ENCODE measurements at regions not wholly inside any gene's neighbourhood (a gene's known extent, or its start where the extent isn't known, plus 50 kb on each side); places are given as distances from the start of the nearest gene placed in this dataset.
"Not testable (repeated sequence)": the region's sequence is repeated elsewhere in the genome, so short reads cannot be mapped to it uniquely, and the experiment has no call there.

DNA sequence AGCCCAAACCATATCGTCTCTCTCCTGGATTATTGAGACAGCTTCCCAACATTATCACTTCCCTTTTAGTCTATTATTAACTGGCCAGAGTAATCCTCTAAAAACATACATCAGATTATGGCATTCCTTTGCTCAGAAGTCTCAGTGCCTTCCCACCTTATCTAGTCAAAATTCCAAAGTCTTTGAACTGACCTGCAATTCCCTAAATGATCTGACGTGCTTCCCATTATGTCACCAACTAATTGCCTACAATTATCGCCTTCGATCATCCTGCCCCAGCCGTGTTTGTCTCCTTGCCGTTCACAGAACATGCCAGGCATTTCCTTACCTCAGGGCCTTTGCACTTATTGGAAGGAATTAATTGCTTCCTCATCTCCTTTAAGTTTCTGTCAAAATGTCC lies 332.4 kb downstream of the IRS1 start:
- FAIRE-seq, result no peak

- no peak for FAIRE-seq
These were observed 333.0 kb downstream of the IRS1 start for GRCh38 chr2:226466589-226466988.

GRCh38 chr2:226466124-226466523 lies 333.5 kb downstream of the IRS1 start:
- no peak for FAIRE-seq

DNA sequence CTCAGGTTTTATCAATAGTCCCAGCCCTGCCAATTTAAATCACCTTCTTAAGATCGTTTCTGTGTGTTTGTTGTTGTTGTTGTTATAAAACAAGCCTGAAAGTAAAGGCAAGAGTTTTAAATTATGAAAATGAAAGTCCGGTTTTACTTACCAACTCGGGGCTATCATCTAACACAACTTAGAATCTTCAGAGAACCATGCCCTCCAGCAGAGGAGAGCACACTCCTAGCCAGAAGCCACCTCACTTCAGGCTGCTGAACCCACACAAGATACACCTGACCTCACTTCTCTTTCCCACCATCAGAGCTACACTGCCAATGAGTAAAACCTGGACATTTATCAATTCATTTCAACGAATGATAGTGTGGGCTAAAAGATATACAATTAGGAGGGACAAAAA lies 335.2 kb downstream of the IRS1 start:
- no peak for FAIRE-seq

DNA sequence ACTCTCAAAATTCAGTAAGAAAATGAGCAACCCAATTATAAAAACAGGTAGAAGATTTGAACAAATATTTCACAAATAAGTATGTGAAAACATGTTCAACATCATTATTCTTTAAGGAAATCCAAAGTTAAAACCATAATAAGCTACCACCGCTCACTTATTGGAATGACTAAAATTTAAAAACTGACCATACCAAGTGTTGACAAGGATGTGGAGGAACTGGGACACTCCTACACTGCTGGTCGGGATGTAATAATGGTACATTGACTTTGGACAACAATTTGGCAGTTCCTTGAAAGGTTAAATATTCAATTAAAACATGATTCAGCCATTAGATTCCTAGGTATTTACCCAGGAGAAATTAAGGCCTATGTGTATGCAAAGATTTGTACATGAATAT lies 336.5 kb downstream of the IRS1 start:
- FAIRE-seq, result no peak

DNA sequence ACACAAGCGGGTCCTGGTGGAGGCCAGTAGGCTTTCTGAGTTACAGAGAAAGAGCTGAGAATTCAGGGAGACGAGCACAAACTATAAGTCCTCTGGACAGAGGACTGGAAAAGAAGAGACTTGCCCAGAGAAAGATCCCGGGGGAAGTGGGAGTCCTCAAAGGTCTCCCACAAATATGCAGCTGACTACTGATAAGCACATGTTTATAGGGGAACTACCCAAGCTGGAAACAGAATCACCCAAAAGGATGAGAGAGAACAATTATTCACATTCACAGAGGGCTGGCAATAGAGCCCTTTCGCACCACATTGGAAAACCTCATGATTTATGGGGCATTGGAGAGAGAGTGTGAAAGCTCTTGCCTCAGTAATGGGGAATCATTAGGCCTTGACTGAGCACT lies 337.6 kb downstream of the IRS1 start:
- FAIRE-seq, result no peak

DNA sequence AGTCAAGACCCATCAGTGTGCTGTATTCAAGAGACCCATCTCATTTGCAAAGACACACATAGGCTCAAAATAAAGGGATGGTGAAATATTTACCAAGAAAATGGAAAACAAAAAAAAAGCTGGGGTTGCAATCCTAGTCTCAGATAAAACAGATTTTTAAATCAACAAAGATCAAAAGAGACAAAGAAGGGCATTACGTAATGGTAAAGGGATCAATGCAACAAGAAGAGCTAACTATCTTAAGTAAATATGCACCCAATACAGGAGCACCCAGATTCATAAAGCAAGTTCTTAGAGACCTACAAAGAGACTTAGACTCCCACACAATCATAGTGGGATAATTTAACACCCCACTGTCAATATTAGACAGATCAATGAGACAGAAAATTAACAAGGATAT lies 343.5 kb downstream of the IRS1 start:
- FAIRE-seq, result not testable (repeated sequence)

DNA sequence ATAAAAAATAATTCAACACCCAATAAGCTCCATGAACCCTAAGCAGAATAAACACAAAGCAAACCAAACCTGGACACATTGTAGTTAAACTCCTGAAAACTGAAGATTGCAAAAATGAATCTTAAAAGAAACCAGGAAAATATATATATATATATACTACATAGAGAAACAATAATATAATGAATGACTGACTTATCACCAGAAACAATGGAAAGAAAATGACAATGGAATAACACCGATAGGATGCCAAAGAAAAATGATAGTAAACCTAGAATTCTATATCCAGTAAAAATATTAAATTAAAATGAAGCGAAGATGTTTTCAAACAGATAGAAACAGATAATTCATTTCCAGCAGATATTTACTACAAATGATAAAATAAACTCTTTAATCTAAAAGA lies 346.9 kb downstream of the IRS1 start:
- no peak for FAIRE-seq

- FAIRE-seq, result no peak
These were observed 348.1 kb downstream of the IRS1 start for GRCh38 chr2:226451486-226451885.

DNA sequence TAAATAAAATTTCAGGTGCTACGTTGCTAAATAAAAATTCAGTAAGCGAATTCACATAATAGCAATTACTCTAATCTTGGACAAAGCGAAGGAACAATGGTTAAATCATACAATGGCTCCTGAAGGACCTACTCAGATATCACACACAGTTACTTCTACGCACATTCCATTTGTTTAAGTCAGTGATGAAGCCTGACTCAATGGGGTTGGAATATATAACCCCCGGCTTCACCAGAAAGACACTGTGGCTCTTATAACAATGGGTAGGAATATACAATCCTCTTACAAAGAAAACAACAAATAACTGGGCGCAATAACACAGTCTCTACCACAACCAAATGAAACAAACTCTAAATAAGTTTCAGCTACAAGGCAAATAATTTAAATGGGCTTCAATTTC lies 349.5 kb downstream of the IRS1 start:
- FAIRE-seq, result no peak

GRCh38 chr2:226447338-226448300 lies 352.0 kb downstream of the IRS1 start:
- no peak for FAIRE-seq

- no peak for FAIRE-seq
These were observed 353.1 kb downstream of the IRS1 start for GRCh38 chr2:226446406-226447001.

GRCh38 chr2:226445216-226445861 lies 354.3 kb downstream of the IRS1 start:
- FAIRE-seq, result no peak

DNA sequence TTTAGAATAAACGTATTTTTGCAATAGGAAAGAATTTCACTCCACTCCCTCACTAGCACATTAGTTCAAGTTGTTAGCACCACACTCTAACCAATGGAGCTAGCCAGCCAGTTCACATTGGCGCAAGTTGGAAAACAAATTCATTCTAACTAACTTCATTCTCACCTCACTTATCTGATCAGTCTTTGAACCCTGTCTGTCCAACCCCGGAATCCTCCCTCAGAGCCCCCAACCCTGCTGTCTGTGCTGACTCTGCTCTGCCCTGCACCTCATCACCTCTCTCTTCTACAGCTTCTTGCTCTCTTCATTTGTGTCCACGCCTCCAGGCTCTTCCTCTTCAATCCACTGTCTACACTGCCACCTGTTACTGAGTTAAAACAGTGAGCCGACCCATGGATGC lies 356.5 kb downstream of the IRS1 start:
- FAIRE-seq, result no peak

GRCh38 chr2:226440127-226440918 lies 359.3 kb downstream of the IRS1 start:
- FAIRE-seq, result no peak

DNA sequence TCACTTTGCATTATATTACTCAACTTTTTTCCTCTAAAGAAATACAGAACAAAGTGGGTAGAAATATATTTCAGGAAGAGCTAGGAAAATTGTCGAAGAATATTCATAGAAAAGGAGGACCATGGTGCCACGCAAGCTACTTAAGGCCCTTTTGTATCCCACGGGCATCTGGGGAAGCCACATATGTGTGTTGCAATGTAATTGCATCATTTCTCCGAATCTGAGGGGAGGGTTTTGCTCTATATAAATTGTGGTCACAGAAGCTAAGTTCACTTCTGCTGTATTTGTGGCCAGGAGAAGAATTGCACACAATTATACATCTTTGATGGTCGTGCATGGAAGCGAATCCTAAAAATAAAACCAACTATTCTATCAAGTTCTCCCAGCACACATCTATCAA lies 360.3 kb downstream of the IRS1 start:
- FAIRE-seq, result no peak

- no peak for FAIRE-seq
These were observed 364.5 kb downstream of the IRS1 start for GRCh38 chr2:226435146-226435545.

DNA sequence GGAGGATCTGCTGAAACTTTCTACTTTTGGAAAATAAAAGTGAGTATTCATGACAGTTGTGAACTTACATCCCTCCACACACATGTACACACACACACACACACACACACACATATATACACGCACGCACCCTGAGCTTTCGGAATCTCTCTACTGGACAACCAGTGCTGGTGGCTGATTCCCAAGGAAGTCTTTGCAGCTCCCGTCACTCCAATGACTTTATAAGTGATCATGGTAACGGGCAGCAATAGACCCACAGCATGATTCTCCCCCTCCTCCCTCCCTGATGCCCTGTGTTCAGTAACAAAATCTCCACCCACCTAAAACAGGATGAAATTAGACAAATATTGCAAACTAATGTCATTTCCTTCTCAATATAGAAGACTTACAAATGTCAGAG lies 364.9 kb downstream of the IRS1 start:
- no peak for FAIRE-seq

- no peak for FAIRE-seq
These were observed 368.2 kb downstream of the IRS1 start for GRCh38 chr2:226431288-226431948.

DNA sequence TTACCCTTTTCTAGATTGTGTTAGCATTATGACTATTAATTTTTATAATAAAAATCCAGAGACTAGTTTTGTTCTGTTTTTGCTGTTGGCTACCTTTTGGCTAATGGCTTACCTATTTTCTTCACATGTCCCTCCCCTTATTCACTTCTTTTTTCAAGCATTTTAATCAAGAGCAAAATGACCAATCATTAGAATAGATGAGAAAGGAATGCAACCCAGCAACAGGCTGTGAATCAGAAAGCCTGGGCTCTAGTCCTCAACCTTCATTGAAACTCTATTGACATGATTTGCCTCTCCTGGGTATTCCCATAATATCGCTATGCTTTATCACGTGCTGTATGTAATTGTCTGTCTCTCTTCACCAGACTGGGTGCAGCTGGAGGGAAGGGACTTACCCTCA lies 370.1 kb downstream of the IRS1 start:
- FAIRE-seq, result no peak

DNA sequence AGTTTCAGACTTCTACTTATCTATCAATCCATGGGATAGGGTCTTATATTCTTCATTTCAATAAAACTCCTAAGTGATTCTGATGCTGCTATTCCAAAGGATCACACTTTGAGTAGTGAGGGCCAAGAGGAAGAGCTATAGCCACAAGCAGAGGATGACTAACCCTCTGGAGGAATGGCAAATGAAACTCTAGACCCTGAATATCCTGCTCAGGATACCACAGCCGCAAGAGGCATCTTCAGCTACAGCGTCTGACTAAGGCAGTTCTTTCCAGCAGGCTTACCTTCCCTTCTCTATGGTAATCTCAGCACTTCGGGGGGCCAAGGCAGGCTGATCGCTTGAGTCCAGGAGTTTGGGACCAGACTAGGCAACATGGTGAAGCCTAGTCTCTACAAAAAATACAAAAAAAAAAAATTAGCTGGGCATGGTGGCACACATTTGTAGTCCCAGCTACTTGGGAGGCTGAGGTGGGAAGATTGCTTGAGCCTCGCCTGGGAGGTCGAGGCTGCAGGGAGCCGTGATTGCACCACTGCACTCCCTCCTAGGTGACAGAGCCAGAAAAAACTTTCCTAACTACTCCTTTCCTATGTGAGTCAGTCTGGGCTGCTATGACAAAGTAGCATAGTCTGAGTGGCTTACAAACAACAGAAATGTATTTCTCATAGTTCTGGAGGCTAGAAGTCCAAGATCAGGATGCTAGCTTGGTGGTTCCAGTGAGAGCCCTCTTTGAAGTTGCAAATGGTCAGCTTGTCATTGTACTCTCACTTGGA lies 371.9 kb downstream of the IRS1 start:
- FAIRE-seq, result no peak

DNA sequence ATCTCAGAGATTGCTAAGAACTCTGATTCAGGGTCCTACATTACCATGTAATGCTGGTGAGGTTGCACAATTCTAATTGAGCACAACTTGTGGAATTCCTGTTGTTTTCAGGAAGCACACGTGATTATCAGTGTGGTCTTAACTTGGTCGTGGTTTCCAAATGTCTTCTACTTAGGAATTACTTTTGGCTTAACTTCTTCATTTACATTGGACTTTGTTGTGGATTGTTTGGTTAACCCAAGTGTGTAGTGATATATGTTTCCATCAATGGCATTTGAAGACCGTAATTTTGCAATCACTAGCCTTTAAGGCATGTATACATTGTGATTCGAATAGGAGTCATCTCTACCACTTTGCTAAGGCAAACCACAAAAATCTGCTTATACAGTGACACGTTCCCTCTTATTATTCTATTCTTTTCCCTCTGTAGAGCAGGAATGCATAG lies 373.3 kb downstream of the IRS1 start:
- no peak for FAIRE-seq

Data from endometrium (tissue), 2 donors.